ENCODE measurements at regions not wholly inside any gene's neighbourhood (a gene's known extent, or its start where the extent isn't known, plus 50 kb on each side); places are given as distances from the start of the nearest gene placed in this dataset.

DNA sequence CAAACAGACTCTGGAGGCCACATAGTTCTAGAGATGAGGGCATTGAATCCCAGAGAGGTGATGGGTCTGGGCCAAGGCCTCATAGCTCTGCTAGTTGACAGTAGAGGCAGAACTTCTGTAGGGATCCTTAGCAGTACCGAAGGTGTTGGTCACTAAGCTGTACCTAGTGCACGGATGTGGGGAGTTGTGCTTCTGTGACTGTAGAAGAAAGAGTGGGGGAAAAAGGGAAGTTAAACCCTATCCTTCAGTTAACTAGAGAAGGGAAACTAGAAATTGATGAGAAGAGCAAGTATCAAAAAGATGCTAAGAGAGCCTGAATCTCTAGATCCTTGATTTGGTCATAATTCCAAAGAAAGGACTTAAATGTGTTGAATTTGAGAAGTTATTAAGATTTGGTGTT is 186.7 kb downstream of the NFKBIZ start:
- TF ChIP-seq, protein P1, sequence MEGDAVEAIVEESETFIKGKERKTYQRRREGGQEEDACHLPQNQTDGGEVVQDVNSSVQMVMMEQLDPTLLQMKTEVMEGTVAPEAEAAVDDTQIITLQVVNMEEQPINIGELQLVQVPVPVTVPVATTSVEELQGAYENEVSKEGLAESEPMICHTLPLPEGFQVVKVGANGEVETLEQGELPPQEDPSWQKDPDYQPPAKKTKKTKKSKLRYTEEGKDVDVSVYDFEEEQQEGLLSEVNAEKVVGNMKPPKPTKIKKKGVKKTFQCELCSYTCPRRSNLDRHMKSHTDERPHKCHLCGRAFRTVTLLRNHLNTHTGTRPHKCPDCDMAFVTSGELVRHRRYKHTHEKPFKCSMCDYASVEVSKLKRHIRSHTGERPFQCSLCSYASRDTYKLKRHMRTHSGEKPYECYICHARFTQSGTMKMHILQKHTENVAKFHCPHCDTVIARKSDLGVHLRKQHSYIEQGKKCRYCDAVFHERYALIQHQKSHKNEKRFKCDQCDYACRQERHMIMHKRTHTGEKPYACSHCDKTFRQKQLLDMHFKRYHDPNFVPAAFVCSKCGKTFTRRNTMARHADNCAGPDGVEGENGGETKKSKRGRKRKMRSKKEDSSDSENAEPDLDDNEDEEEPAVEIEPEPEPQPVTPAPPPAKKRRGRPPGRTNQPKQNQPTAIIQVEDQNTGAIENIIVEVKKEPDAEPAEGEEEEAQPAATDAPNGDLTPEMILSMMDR (IDR thresholded peaks at IDR 0.05; ENCODE audit: low read depth, low read length): no peak
- TF ChIP-seq EZH2phosphoT487 (IDR thresholded peaks at IDR 0.05; ENCODE audit: low read depth): no peak
